Lower leg skin (tissue), 3 donors: ENCODE measurements at regions not wholly inside any gene's neighbourhood (a gene's known extent, or its start where the extent isn't known, plus 50 kb on each side); places are given as distances from the start of the nearest gene placed in this dataset.

Source experiments
- CTCF ChIP-seq, 3 donors: fragments of 450-650 bp; IDR thresholded peaks; one replicate each; pipeline ENCODE4 v1.5.1; 2016; ENCODE audit warnings: antibody characterized with exemption in 3 of 3, mild to moderate bottlenecking in 3 of 3, moderate library complexity in 2 of 3
- POLR2A ChIP-seq, 2 donors: fragments of 450-650 bp; IDR thresholded peaks; one replicate each; pipeline ENCODE4 v1.6.1; 2016 to 2017; ENCODE audit warnings: antibody characterized with exemption in 2 of 2, mild to moderate bottlenecking in 1 of 2, moderate library complexity in 1 of 2

- TF ChIP-seq CTCF (IDR thresholded peaks at IDR 0.05) (no peak), POLR2A (IDR thresholded peaks at IDR 0.05) (no peak)
These were observed 246.0 kb upstream of the TANK start for GRCh38 chr2:160914217-160914616.
